GM23338 (cell line): ENCODE measurements at regions not wholly inside any gene's neighbourhood (a gene's known extent, or its start where the extent isn't known, plus 50 kb on each side); places are given as distances from the start of the nearest gene placed in this dataset.

Experiments
- ATAC-seq: fragments of 200-7000 bp; cut with Tn5 transposase; 3 replicates; pipeline ENCODE4 v1.9.1; 2020
- DNase-seq: peaks from one replicate; pipeline ENCODE4 v3.0.0-alpha.2; 2015; ENCODE audit warnings: low spot score
- H2AFZ ChIP-seq: fragments of 200-600 bp; sonication (generic); 2 replicates; pipeline ENCODE4 v1.8.0; 2016; ENCODE audit warnings: antibody characterized with exemption, mild to moderate bottlenecking, moderate library complexity
- H3F3A ChIP-seq: fragments of 200-600 bp; sonication (generic); replicated peaks from 2 replicates; pipeline ENCODE4 v1.8.0; 2017; ENCODE audit warnings: antibody characterized with exemption, mixed run types, low read depth
- H3K27ac ChIP-seq: fragments of 200-600 bp; sonication (generic); 2 replicates; pipeline ENCODE4 v1.6.1; 2016; ENCODE audit warnings: low read depth
- H3K27me3 ChIP-seq: fragments of 200-600 bp; sonication (generic); 2 replicates; pipeline ENCODE4 v1.8.0; 2016; ENCODE audit warnings: mild to moderate bottlenecking, mixed run types, moderate library complexity; ENCODE audit not compliant: insufficient read depth
- H3K36me3 ChIP-seq: fragments of 200-600 bp; sonication (generic); 2 replicates; pipeline ENCODE4 v1.8.0; 2016; ENCODE audit warnings: mild to moderate bottlenecking; ENCODE audit not compliant: insufficient read depth
- H3K4me1 ChIP-seq: fragments of 200-600 bp; sonication (generic); 2 replicates; pipeline ENCODE4 v1.8.0; 2016; ENCODE audit warnings: mild to moderate bottlenecking, moderate library complexity; ENCODE audit not compliant: insufficient read depth
- H3K4me2 ChIP-seq: fragments of 200-600 bp; sonication (generic); 2 replicates; pipeline ENCODE4 v1.7.1; 2017; ENCODE audit warnings: mixed run types
- H3K4me3 ChIP-seq: fragments of 200-600 bp; sonication (generic); 2 replicates; pipeline ENCODE4 v1.6.1; 2016; ENCODE audit warnings: mixed run types
- H3K79me2 ChIP-seq: fragments of 200-600 bp; sonication (generic); replicated peaks from 2 replicates; pipeline ENCODE4 v1.8.0; 2017; ENCODE audit warnings: mild to moderate bottlenecking; ENCODE audit not compliant: insufficient read depth
- H3K9me2 ChIP-seq: fragments of 200-600 bp; sonication (generic); 2 replicates; pipeline ENCODE4 v1.8.0; 2017; ENCODE audit not compliant: insufficient read depth
- H4K20me1 ChIP-seq: fragments of 200-600 bp; sonication (generic); replicated peaks from 2 replicates; pipeline ENCODE4 v1.8.0; 2017; ENCODE audit warnings: mild to moderate bottlenecking; ENCODE audit not compliant: insufficient read depth
- H3K27ac Mint-ChIP-seq: 2 replicates; pipeline ENCODE4 v1.8.0; 2020; ENCODE audit warnings: inconsistent platforms, mild to moderate bottlenecking, moderate library complexity, mixed read lengths
- H3K27me3 Mint-ChIP-seq: 3 replicates; pipeline ENCODE4 v1.8.0; 2022; ENCODE audit warnings: low read depth, mild to moderate bottlenecking, moderate library complexity, mixed read lengths, inconsistent platforms; ENCODE audit not compliant: insufficient read depth, poor library complexity
- H3K36me3 Mint-ChIP-seq: 3 replicates; pipeline ENCODE4 v1.8.0; 2021; ENCODE audit warnings: low read depth, mild to moderate bottlenecking, inconsistent platforms, moderate library complexity, mixed read lengths
- H3K4me1 Mint-ChIP-seq: 3 replicates; pipeline ENCODE4 v1.8.0; 2020; ENCODE audit warnings: mild to moderate bottlenecking, inconsistent platforms, mixed read lengths
- H3K4me3 Mint-ChIP-seq: 3 replicates; pipeline ENCODE4 v1.8.0; 2021; ENCODE audit warnings: moderate library complexity, mild to moderate bottlenecking, inconsistent platforms, mixed read lengths
- H3K9me3 Mint-ChIP-seq: 3 replicates; pipeline ENCODE4 v1.8.0; 2020; ENCODE audit warnings: moderate library complexity, mild to moderate bottlenecking, inconsistent platforms, mixed read lengths
- CTCF ChIP-seq, 2 experiments: fragments of 200-600 bp in 1 of 2; sonication (generic) in 1 of 2; conservative IDR thresholded peaks; 2 replicates each; pipeline versions ENCODE4 v1.5.1 to v1.6.1; 2016 to 2017; ENCODE audit warnings: antibody characterized with exemption in 2 of 2, low read depth in 2 of 2, mild to moderate bottlenecking in 2 of 2, moderate library complexity in 1 of 2
- EZH2 ChIP-seq: fragments of 200-600 bp; sonication (generic); IDR thresholded peaks from one replicate; pipeline ENCODE4 v1.8.0; 2017; ENCODE audit warnings: antibody characterized with exemption, mild to moderate bottlenecking, low read depth; ENCODE audit not compliant: unreplicated experiment
- EZH2phosphoT487 ChIP-seq: fragments of 200-600 bp; sonication (generic); IDR thresholded peaks from one replicate; pipeline ENCODE4 v1.8.1; 2018; ENCODE audit warnings: antibody characterized with exemption; ENCODE audit not compliant: unreplicated experiment
- JUNB ChIP-seq: IDR thresholded peaks from one replicate; pipeline ENCODE4 v1.6.1; 2016; ENCODE audit warnings: antibody characterized with exemption; ENCODE audit not compliant: unreplicated experiment
- NANOG ChIP-seq: IDR thresholded peaks from 2 replicates; pipeline ENCODE4 v1.6.1; 2016; ENCODE audit warnings: antibody characterized with exemption, borderline replicate concordance
- POLR2AphosphoS5 ChIP-seq: IDR thresholded peaks from 2 replicates; pipeline ENCODE4 v1.6.1; 2016; ENCODE audit warnings: antibody characterized with exemption, low read depth
- STAT1 ChIP-seq: IDR thresholded peaks from one replicate; pipeline ENCODE4 v1.6.1; 2016; ENCODE audit warnings: antibody characterized with exemption; ENCODE audit not compliant: unreplicated experiment
- ZNF114 ChIP-seq: fragments of 250-450 bp; sonication (Bioruptor Pico); IDR thresholded peaks from 2 replicates; pipeline ENCODE4 v1.5.0; 2020; ENCODE audit warnings: mild to moderate bottlenecking, moderate library complexity
- ZNF331 ChIP-seq: fragments of 250-450 bp; sonication (Bioruptor Pico); IDR thresholded peaks from 2 replicates; pipeline ENCODE4 v1.5.0; 2020; ENCODE audit warnings: low read depth, mild to moderate bottlenecking, moderate library complexity
- TF ChIP-seq, protein P1 (sequence below): fragments of 250-450 bp; sonication (Bioruptor Pico); IDR thresholded peaks from 2 replicates; pipeline ENCODE4 v1.5.0; 2020; ENCODE audit warnings: mild to moderate bottlenecking, moderate library complexity
- TF ChIP-seq, protein P2 (sequence below): IDR thresholded peaks from one replicate; pipeline ENCODE4 v1.6.1; 2018; ENCODE audit warnings: antibody characterized with exemption; ENCODE audit not compliant: unreplicated experiment
- TF ChIP-seq, protein P3 (sequence below): IDR thresholded peaks from 2 replicates; pipeline ENCODE4 v1.6.1; 2016; ENCODE audit warnings: antibody characterized with exemption

DNA sequence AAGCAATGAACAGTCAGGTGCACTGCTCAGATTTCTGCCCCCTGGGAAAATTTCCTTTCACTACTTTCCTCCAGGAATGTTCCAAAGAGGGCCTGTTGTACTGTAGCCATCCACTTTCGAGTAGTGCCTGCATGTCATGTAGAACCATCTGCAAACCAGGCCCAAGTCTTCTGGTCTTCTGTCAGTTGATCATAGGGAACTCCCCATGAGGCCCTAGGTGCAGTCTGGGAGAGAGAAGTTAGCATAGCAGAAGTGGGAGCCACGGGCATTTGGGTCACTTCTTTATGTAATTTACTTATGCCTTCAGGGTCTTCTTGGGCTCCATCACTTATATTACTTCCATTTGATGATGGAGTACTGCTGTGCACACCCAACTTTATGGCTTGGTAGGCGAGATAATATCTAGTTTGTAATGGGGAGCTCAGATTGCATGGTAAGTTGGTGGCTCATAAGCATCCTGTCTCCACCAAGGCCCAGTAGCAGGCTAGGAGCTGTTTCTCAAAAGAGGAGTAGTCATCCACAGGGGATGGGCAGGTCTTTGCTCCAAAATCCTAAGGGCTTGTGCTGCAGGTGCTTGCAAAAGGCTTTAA lies 151.4 kb downstream of the NFKBIZ start (continued):
- TF ChIP-seq, protein P1, sequence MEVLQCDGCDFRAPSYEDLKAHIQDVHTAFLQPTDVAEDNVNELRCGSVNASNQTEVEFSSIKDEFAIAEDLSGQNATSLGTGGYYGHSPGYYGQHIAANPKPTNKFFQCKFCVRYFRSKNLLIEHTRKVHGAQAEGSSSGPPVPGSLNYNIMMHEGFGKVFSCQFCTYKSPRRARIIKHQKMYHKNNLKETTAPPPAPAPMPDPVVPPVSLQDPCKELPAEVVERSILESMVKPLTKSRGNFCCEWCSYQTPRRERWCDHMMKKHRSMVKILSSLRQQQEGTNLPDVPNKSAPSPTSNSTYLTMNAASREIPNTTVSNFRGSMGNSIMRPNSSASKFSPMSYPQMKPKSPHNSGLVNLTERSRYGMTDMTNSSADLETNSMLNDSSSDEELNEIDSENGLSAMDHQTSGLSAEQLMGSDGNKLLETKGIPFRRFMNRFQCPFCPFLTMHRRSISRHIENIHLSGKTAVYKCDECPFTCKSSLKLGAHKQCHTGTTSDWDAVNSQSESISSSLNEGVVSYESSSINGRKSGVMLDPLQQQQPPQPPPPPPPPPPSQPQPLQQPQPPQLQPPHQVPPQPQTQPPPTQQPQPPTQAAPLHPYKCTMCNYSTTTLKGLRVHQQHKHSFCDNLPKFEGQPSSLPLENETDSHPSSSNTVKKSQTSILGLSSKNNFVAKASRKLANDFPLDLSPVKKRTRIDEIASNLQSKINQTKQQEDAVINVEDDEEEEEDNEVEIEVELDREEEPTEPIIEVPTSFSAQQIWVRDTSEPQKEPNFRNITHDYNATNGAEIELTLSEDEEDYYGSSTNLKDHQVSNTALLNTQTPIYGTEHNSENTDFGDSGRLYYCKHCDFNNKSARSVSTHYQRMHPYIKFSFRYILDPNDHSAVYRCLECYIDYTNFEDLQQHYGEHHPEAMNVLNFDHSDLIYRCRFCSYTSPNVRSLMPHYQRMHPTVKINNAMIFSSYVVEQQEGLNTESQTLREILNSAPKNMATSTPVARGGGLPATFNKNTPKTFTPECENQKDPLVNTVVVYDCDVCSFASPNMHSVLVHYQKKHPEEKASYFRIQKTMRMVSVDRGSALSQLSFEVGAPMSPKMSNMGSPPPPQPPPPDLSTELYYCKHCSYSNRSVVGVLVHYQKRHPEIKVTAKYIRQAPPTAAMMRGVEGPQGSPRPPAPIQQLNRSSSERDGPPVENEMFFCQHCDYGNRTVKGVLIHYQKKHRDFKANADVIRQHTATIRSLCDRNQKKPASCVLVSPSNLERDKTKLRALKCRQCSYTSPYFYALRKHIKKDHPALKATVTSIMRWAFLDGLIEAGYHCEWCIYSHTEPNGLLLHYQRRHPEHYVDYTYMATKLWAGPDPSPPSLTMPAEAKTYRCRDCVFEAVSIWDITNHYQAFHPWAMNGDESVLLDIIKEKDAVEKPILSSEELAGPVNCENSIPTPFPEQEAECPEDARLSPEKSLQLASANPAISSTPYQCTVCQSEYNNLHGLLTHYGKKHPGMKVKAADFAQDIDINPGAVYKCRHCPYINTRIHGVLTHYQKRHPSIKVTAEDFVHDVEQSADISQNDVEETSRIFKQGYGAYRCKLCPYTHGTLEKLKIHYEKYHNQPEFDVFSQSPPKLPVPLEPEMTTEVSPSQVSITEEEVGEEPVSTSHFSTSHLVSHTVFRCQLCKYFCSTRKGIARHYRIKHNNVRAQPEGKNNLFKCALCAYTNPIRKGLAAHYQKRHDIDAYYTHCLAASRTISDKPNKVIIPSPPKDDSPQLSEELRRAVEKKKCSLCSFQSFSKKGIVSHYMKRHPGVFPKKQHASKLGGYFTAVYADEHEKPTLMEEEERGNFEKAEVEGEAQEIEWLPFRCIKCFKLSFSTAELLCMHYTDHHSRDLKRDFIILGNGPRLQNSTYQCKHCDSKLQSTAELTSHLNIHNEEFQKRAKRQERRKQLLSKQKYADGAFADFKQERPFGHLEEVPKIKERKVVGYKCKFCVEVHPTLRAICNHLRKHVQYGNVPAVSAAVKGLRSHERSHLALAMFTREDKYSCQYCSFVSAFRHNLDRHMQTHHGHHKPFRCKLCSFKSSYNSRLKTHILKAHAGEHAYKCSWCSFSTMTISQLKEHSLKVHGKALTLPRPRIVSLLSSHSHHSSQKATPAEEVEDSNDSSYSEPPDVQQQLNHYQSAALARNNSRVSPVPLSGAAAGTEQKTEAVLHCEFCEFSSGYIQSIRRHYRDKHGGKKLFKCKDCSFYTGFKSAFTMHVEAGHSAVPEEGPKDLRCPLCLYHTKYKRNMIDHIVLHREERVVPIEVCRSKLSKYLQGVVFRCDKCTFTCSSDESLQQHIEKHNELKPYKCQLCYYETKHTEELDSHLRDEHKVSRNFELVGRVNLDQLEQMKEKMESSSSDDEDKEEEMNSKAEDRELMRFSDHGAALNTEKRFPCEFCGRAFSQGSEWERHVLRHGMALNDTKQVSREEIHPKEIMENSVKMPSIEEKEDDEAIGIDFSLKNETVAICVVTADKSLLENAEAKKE (CRISPR knock-in tag), result no peak
- TF ChIP-seq ZNF331 (CRISPR knock-in tag), result no peak
- TF ChIP-seq POLR2AphosphoS5, result no peak
- no peak for TF ChIP-seq EZH2

- Histone ChIP-seq H3K4me3 (no peak overlapping the region), H3F3A (no peaks in the 10 kb centered on the region), H3K4me1 (no peaks in the 10 kb centered on the region), H3K79me2 (no peaks in the 10 kb centered on the region), H3K36me3 (no peaks in the 10 kb centered on the region), H3K27me3 (no peaks in the 10 kb centered on the region), H4K20me1 (no peaks in the 10 kb centered on the region), H3K9me2 (0 out of 2 replicates have a peak, but pooled peaks cover 3% of the 10 kb centered on the region), H3K4me2 (no peak overlapping the region), H3K27ac (no peak overlapping the region), H2AFZ (no peak overlapping the region)
- no peak overlapping the region for H3K27ac Mint-ChIP-seq
- no peak overlapping the region for H3K4me3 Mint-ChIP-seq
- no peaks in the 10 kb centered on the region for H3K27me3 Mint-ChIP-seq
- DNase-seq (no peak), ATAC-seq (no peak)
- peaks cover 2% of the 10 kb centered on the region; the same call in 2 of the 3 replicates for H3K9me3 Mint-ChIP-seq
- no peaks in the 10 kb centered on the region for H3K36me3 Mint-ChIP-seq
- no peaks in the 10 kb centered on the region for H3K4me1 Mint-ChIP-seq
- TF ChIP-seq ZNF114 (no peak), STAT1 (no peak), POLR2AphosphoS5 (no peak), CTCF (conservative IDR thresholded peaks at IDR 0.05; ENCODE audit: low read depth in 2 of 2) (no peak), ZNF331 (CRISPR knock-in tag) (no peak), EZH2 (no peak), JUNB (no peak), NANOG (no peak), EZH2phosphoT487 (no peak)
- TF ChIP-seq, protein P2, sequence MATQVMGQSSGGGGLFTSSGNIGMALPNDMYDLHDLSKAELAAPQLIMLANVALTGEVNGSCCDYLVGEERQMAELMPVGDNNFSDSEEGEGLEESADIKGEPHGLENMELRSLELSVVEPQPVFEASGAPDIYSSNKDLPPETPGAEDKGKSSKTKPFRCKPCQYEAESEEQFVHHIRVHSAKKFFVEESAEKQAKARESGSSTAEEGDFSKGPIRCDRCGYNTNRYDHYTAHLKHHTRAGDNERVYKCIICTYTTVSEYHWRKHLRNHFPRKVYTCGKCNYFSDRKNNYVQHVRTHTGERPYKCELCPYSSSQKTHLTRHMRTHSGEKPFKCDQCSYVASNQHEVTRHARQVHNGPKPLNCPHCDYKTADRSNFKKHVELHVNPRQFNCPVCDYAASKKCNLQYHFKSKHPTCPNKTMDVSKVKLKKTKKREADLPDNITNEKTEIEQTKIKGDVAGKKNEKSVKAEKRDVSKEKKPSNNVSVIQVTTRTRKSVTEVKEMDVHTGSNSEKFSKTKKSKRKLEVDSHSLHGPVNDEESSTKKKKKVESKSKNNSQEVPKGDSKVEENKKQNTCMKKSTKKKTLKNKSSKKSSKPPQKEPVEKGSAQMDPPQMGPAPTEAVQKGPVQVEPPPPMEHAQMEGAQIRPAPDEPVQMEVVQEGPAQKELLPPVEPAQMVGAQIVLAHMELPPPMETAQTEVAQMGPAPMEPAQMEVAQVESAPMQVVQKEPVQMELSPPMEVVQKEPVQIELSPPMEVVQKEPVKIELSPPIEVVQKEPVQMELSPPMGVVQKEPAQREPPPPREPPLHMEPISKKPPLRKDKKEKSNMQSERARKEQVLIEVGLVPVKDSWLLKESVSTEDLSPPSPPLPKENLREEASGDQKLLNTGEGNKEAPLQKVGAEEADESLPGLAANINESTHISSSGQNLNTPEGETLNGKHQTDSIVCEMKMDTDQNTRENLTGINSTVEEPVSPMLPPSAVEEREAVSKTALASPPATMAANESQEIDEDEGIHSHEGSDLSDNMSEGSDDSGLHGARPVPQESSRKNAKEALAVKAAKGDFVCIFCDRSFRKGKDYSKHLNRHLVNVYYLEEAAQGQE, result no peak
- TF ChIP-seq, protein P3, sequence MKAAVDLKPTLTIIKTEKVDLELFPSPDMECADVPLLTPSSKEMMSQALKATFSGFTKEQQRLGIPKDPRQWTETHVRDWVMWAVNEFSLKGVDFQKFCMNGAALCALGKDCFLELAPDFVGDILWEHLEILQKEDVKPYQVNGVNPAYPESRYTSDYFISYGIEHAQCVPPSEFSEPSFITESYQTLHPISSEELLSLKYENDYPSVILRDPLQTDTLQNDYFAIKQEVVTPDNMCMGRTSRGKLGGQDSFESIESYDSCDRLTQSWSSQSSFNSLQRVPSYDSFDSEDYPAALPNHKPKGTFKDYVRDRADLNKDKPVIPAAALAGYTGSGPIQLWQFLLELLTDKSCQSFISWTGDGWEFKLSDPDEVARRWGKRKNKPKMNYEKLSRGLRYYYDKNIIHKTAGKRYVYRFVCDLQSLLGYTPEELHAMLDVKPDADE, result no peak
These were observed 152.7 kb downstream of the NFKBIZ start for GRCh38 chr3:102002056-102002455.
